GM12865 (cell line): ENCODE measurements at regions not wholly inside any gene's neighbourhood (a gene's known extent, or its start where the extent isn't known, plus 50 kb on each side); places are given as distances from the start of the nearest gene placed in this dataset.

Source experiments
- DNase-seq: peaks from one replicate; pipeline ENCODE4 v3.0.0; 2010; ENCODE audit warnings: low read depth
- H3K4me3 ChIP-seq: 2 replicates; pipeline ENCODE4 v1.5.1; 2011; ENCODE audit warnings: mild to moderate bottlenecking, low read depth, low read length, control low read depth
- CTCF ChIP-seq: IDR thresholded peaks from 2 replicates; pipeline ENCODE4 v1.5.1; 2011; ENCODE audit warnings: low read length, control low read depth, low read depth, inconsistent platforms; ENCODE audit not compliant: insufficient read depth; ENCODE audit errors: missing control alignments

- DNase-seq: no peak
- no peak for TF ChIP-seq CTCF
- no peak overlapping the region for H3K4me3 ChIP-seq
These were observed 327.8 kb downstream of the DHX15 start for GRCh38 chr4:24256547-24256946.

- no peak for TF ChIP-seq CTCF
- no peak overlapping the region for H3K4me3 ChIP-seq
- DNase-seq: no peak
These were observed 328.3 kb downstream of the DHX15 start for GRCh38 chr4:24256066-24256465.

- DNase-seq: no peak
- no peak overlapping the region for H3K4me3 ChIP-seq
- TF ChIP-seq CTCF: no peak
These were observed 332.2 kb downstream of the DHX15 start for GRCh38 chr4:24252121-24252520.

GRCh38 chr4:24251589-24251988 lies 332.8 kb downstream of the DHX15 start:
- no peak for TF ChIP-seq CTCF
- H3K4me3 ChIP-seq: no peak overlapping the region
- DNase-seq: no peak

- no peak for TF ChIP-seq CTCF
- DNase-seq: no peak
- no peak overlapping the region for H3K4me3 ChIP-seq
These were observed 334.4 kb downstream of the DHX15 start for GRCh38 chr4:24249972-24250371.

GRCh38 chr4:24248674-24249630 lies 335.4 kb downstream of the DHX15 start:
- DNase-seq: no peak
- no peak overlapping the region for H3K4me3 ChIP-seq
- TF ChIP-seq CTCF: no peak

GRCh38 chr4:24245491-24245820 lies 338.9 kb downstream of the DHX15 start:
- DNase-seq: no peak
- no peak overlapping the region for H3K4me3 ChIP-seq
- no peak for TF ChIP-seq CTCF
